HG03175 (cell line): ENCODE measurements at regions not wholly inside any gene's neighbourhood (a gene's known extent, or its start where the extent isn't known, plus 50 kb on each side); places are given as distances from the start of the nearest gene placed in this dataset.

Source experiments
- ATAC-seq: cut with Tn5 transposase; IDR thresholded peaks from one replicate; pipeline ENCODE4 v1.9.1; 2021; ENCODE audit warnings: mild to moderate bottlenecking, moderate library complexity; ENCODE audit not compliant: unreplicated experiment

- ATAC-seq: no peak
Measured at GRCh38 chr7:3229904-3230470, 71.1 kb upstream of the SDK1 start.

- no peak for ATAC-seq
Measured at GRCh38 chr7:3230908-3231307, 70.1 kb upstream of the SDK1 start.

- ATAC-seq: no peak
Measured at GRCh38 chr7:3232228-3232627, 68.8 kb upstream of the SDK1 start.

- ATAC-seq: no peak
Measured at GRCh38 chr7:3233301-3233700, 67.8 kb upstream of the SDK1 start.

GRCh38 chr7:3234051-3234450 lies 67.0 kb upstream of the SDK1 start:
- no peak for ATAC-seq

- ATAC-seq: no peak
Measured at GRCh38 chr7:3234851-3235250, 66.2 kb upstream of the SDK1 start.

- ATAC-seq: no peak
Measured at GRCh38 chr7:3235322-3235721, 65.7 kb upstream of the SDK1 start.

GRCh38 chr7:3236268-3236667 lies 64.8 kb upstream of the SDK1 start:
- no peak for ATAC-seq

GRCh38 chr7:3238525-3239210 lies 62.4 kb upstream of the SDK1 start:
- no peak for ATAC-seq

- ATAC-seq: no peak
Measured at GRCh38 chr7:3239291-3239691, 61.8 kb upstream of the SDK1 start.

- ATAC-seq: no peak
Measured at GRCh38 chr7:3240826-3241430, 60.1 kb upstream of the SDK1 start.

- no peak for ATAC-seq
Measured at GRCh38 chr7:3241686-3242258, 59.3 kb upstream of the SDK1 start.

- ATAC-seq: no peak
Measured at GRCh38 chr7:3242398-3242972, 58.6 kb upstream of the SDK1 start.

- no peak for ATAC-seq
Measured at GRCh38 chr7:3243256-3243655, 57.8 kb upstream of the SDK1 start.

GRCh38 chr7:3243680-3244079 lies 57.4 kb upstream of the SDK1 start:
- no peak for ATAC-seq

- ATAC-seq: no peak
Measured at GRCh38 chr7:3244241-3244814, 56.7 kb upstream of the SDK1 start.

GRCh38 chr7:3245077-3245476 lies 56.0 kb upstream of the SDK1 start:
- no peak for ATAC-seq

GRCh38 chr7:3245721-3246120 lies 55.3 kb upstream of the SDK1 start:
- ATAC-seq: no peak

GRCh38 chr7:3246127-3246526 lies 54.9 kb upstream of the SDK1 start:
- no peak for ATAC-seq

- ATAC-seq: no peak
Measured at GRCh38 chr7:3246651-3247050, 54.4 kb upstream of the SDK1 start.

GRCh38 chr7:3250725-3251124 lies 50.3 kb upstream of the SDK1 start:
- ATAC-seq: no peak
